ENCODE measurements at regions not wholly inside any gene's neighbourhood (a gene's known extent, or its start where the extent isn't known, plus 50 kb on each side); places are given as distances from the start of the nearest gene placed in this dataset.
"Not testable (repeated sequence)": the region's sequence is repeated elsewhere in the genome, so short reads cannot be mapped to it uniquely, and the experiment has no call there.

DNA sequence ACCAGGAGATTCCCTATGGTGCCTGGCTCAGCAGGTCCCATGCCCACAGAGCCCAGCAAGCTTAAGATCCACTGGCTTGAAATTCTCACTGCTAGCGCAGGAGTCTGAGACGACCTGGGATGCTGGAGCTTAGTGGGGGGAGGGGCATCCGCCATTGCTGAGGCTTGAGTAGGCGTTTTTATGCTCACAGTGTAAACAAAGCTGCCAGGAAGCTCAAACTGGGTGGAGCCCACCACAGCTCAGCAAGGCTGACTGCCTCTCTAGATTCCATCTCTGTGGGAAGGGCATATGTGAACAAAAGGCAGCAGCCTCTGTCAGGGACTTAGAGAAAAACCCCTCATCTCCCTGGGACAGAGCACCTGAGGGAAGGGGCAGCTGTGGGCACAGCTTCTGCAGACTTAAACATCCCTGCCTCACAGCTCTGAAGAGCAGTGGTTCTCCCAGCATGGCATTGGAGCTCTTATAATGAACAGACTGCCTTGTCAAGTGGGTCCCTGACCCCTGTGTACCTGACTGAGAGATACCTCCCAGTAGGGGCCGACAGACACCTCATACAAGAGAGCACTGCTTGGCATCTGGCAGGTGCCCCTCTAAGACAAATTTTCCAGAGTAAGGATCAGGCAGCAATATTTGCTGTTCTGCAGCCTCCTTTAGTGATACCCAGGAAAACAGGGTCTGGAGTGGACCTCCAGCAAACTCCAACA lies 231.5 kb upstream of the SETMAR start:
- Histone ChIP-seq H3K4me3 (no peak overlapping the region), H3K36me3 (ENCODE audit: low read depth) (no peaks in the 10 kb centered on the region), H3K9me3 (peaks cover 8% of the 10 kb centered on the region), H3K4me1 (ENCODE audit: low read depth) (no peaks in the 10 kb centered on the region)
- no peak for ATAC-seq
- intact Hi-C loops (cut with DNase I, micrococcal nuclease): no loop called here
- TF ChIP-seq, protein P1, sequence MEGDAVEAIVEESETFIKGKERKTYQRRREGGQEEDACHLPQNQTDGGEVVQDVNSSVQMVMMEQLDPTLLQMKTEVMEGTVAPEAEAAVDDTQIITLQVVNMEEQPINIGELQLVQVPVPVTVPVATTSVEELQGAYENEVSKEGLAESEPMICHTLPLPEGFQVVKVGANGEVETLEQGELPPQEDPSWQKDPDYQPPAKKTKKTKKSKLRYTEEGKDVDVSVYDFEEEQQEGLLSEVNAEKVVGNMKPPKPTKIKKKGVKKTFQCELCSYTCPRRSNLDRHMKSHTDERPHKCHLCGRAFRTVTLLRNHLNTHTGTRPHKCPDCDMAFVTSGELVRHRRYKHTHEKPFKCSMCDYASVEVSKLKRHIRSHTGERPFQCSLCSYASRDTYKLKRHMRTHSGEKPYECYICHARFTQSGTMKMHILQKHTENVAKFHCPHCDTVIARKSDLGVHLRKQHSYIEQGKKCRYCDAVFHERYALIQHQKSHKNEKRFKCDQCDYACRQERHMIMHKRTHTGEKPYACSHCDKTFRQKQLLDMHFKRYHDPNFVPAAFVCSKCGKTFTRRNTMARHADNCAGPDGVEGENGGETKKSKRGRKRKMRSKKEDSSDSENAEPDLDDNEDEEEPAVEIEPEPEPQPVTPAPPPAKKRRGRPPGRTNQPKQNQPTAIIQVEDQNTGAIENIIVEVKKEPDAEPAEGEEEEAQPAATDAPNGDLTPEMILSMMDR (IDR thresholded peaks at IDR 0.05): no peak
- DNase-seq: peak; percentile 16 to 53 (median 19)

DNA sequence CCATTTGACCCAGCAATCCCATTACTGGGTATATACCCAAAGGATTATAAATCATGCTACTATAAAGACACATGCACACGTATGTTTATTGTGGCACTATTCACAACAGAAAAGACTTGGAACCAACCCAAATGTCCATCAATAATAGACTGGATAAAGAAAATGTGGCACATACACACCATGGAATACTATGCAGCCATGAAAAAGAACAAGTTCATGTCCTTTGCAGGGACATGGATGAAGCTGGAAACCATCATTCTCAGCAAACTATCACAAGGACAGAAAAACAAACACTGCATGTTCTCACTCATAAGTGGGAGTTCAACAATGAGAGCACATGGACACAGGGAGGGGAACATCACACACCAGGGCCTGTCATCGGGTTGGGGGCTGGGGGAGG lies 225.9 kb upstream of the SETMAR start:
- H3K36me3 ChIP-seq (ENCODE audit: low read depth); ATAC-seq; DNase-seq; intact Hi-C loops (cut with DNase I, micrococcal nuclease); H3K4me1 ChIP-seq (ENCODE audit: low read depth); H3K9me3 ChIP-seq; H3K4me3 ChIP-seq: not testable (repeated sequence)

DNA sequence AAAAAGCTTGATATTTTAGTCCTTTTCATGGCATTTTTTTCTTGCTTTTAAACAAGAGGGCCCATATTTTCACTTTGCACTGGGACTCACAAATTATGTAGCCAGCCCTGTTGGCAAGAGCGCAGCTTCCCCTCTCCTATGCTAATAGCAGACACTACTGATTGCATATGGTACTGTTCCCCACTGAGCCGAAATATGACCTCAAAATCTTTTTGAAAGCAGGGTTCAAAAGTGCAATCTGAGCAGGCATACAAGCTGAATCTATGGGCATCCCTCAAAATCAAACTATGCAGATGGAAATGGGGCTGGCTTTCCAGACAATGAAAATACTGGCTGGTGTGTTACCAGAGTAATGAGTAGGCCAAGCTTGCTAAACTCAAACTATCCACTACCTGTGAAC lies 225.2 kb upstream of the SETMAR start:
- H3K36me3 ChIP-seq (ENCODE audit: low read depth): no peaks in the 10 kb centered on the region
- peaks cover 6% of the 10 kb centered on the region for H3K9me3 ChIP-seq
- H3K4me3 ChIP-seq: no peak overlapping the region
- intact Hi-C loops (cut with DNase I, micrococcal nuclease): no loop called here
- H3K4me1 ChIP-seq (ENCODE audit: low read depth): no peaks in the 10 kb centered on the region
- TF ChIP-seq, protein P1 (IDR thresholded peaks at IDR 0.05): no peak
- DNase-seq (no peak), ATAC-seq (no peak)

DNA sequence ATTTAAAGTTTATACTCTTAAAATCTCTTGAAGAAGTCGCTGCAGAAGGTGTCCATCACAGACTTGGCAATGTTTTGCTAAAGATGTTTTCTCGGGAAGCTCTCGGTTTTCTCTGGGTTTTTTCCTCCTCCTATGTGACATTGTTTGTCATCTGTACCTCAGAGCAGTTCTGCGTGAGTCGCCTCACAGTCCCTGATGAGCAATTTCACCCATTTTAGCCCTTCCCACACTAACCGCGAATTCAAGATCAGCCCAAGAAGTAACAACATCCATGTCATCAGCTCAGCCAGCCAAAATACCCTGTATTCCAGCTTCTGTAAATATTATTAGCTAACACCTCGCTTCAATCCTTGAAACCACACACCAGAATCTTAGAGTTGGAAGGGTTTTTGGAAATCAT lies 224.3 kb upstream of the SETMAR start:
- peaks cover 6% of the 10 kb centered on the region for H3K9me3 ChIP-seq
- ATAC-seq: no peak
- H3K4me1 ChIP-seq (ENCODE audit: low read depth): no peaks in the 10 kb centered on the region
- DNase-seq: no peak
- no peak overlapping the region for H3K4me3 ChIP-seq
- no peaks in the 10 kb centered on the region for H3K36me3 ChIP-seq (ENCODE audit: low read depth)
- intact Hi-C loops (cut with DNase I, micrococcal nuclease): no loop called here
- TF ChIP-seq, protein P1 (IDR thresholded peaks at IDR 0.05): no peak

DNA sequence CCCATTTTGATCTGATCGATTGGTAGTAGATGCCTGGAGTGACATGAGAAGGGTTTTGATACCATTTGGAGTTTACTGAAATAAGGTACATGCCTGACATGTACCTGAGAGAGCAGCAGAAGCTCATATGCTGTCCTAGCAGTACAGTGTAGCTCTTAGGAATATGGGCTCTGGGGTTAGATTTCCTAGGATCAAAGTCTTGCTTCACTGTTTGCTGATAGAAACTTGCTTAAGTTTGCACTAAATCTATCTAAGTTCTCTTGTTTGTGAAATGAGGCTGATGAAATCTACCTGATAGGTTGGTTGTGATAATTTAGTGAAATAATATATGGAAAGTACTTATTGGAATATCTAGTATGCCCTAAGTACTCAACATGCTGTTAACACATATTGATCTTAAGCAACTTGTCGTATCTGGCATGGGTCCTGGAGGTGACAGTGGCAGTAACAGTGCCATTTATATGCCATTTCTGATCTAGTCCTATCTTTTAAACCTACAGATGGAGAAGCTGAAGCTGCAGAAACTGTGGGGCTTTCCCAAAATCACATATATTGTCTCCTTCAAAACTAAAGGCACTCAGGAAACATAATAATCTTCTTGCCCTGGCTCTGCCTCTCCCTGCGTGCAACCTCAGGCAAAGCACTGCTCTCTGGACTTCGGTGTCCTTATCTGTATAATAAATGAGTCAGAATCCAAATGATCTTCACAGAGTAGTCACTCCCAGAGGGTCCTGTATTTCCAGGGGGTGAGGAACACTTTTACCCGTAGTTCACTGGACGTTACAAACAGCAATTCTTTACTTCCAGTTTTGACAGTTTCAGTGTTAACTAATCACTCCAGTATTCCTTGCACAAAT lies 223.6 kb upstream of the SETMAR start:
- DNase-seq (no peak), ATAC-seq (peak; percentile 72)
- TF ChIP-seq, protein P1 (IDR thresholded peaks at IDR 0.05): no peak
- no peaks in the 10 kb centered on the region for H3K36me3 ChIP-seq (ENCODE audit: low read depth)
- H3K9me3 ChIP-seq: peaks cover 6% of the 10 kb centered on the region
- intact Hi-C loops (cut with DNase I, micrococcal nuclease): no loop called here
- no peak overlapping the region for H3K4me3 ChIP-seq
- no peaks in the 10 kb centered on the region for H3K4me1 ChIP-seq (ENCODE audit: low read depth)
